ENCODE measurements at regions not wholly inside any gene's neighbourhood (a gene's known extent, or its start where the extent isn't known, plus 50 kb on each side); places are given as distances from the start of the nearest gene placed in this dataset.

- H3K9me3 ChIP-seq (ENCODE audit: insufficient read depth, low read length): no peaks in the 10 kb centered on the region
- H4K20me1 ChIP-seq (ENCODE audit: low read depth, low read length): no peaks in the 10 kb centered on the region
- H3K4me2 ChIP-seq (ENCODE audit: low read depth, low read length, poor library complexity, severe bottlenecking): no peak overlapping the region
- no peak overlapping the region for H3K4me3 ChIP-seq (ENCODE audit: insufficient read depth, low read length, poor library complexity, severe bottlenecking)
- H3K9me2 ChIP-seq (replicated peaks; ENCODE audit: insufficient read depth, low read length): no peaks in the 10 kb centered on the region
- H3K36me3 ChIP-seq (ENCODE audit: low read length): no peaks in the 10 kb centered on the region
- H3F3A ChIP-seq (ENCODE audit: insufficient read depth): no peaks in the 10 kb centered on the region
- no peaks in the 10 kb centered on the region for H3K79me2 ChIP-seq (ENCODE audit: insufficient read depth, low read length)
- H3K27me3 ChIP-seq (ENCODE audit: low read length): no peaks in the 10 kb centered on the region
- TF ChIP-seq CTCF (IDR thresholded peaks at IDR 0.05; ENCODE audit: insufficient read depth, low read length, poor library complexity, severe bottlenecking) (no peak), EZH2phosphoT487 (conservative IDR thresholded peaks at IDR 0.05; ENCODE audit: low read length) (no peak)
- no peak overlapping the region for H2AFZ ChIP-seq (ENCODE audit: low read depth, low read length, severe bottlenecking)
- no peak overlapping the region for H3K9ac ChIP-seq (ENCODE audit: low read length)
- H3K27ac ChIP-seq (ENCODE audit: low read depth, low read length): no peak overlapping the region
Measured at GRCh38 chr4:19707876-19708275, 543.8 kb upstream of the SLIT2 start.

GRCh38 chr4:19703391-19703790 is 548.3 kb upstream of the SLIT2 start:
- Histone ChIP-seq H4K20me1 (ENCODE audit: low read depth, low read length) (no peaks in the 10 kb centered on the region), H3K9me2 (replicated peaks; ENCODE audit: insufficient read depth, low read length) (no peaks in the 10 kb centered on the region), H3F3A (ENCODE audit: insufficient read depth) (no peaks in the 10 kb centered on the region), H3K4me2 (ENCODE audit: low read depth, low read length, poor library complexity, severe bottlenecking) (no peak overlapping the region), H3K9ac (ENCODE audit: low read length) (no peak overlapping the region), H3K9me3 (ENCODE audit: insufficient read depth, low read length) (no peaks in the 10 kb centered on the region), H3K36me3 (ENCODE audit: low read length) (no peaks in the 10 kb centered on the region), H3K27ac (ENCODE audit: low read depth, low read length) (no peak overlapping the region), H3K4me3 (ENCODE audit: insufficient read depth, low read length, poor library complexity, severe bottlenecking) (no peak overlapping the region), H3K27me3 (ENCODE audit: low read length) (no peaks in the 10 kb centered on the region), H2AFZ (ENCODE audit: low read depth, low read length, severe bottlenecking) (no peak overlapping the region), H3K79me2 (ENCODE audit: insufficient read depth, low read length) (no peaks in the 10 kb centered on the region)
- TF ChIP-seq CTCF (IDR thresholded peaks at IDR 0.05; ENCODE audit: insufficient read depth, low read length, poor library complexity, severe bottlenecking) (no peak), EZH2phosphoT487 (conservative IDR thresholded peaks at IDR 0.05; ENCODE audit: low read length) (no peak)

- Histone ChIP-seq H4K20me1 (ENCODE audit: low read depth, low read length) (no peaks in the 10 kb centered on the region), H3K9ac (ENCODE audit: low read length) (no peak overlapping the region), H3K4me3 (ENCODE audit: insufficient read depth, low read length, poor library complexity, severe bottlenecking) (no peak overlapping the region), H3K79me2 (ENCODE audit: insufficient read depth, low read length) (no peaks in the 10 kb centered on the region), H3F3A (ENCODE audit: insufficient read depth) (no peaks in the 10 kb centered on the region), H2AFZ (ENCODE audit: low read depth, low read length, severe bottlenecking) (no peak overlapping the region), H3K27ac (ENCODE audit: low read depth, low read length) (no peak overlapping the region), H3K36me3 (ENCODE audit: low read length) (no peaks in the 10 kb centered on the region), H3K27me3 (ENCODE audit: low read length) (no peaks in the 10 kb centered on the region), H3K4me2 (ENCODE audit: low read depth, low read length, poor library complexity, severe bottlenecking) (no peak overlapping the region), H3K9me3 (ENCODE audit: insufficient read depth, low read length) (no peaks in the 10 kb centered on the region), H3K9me2 (replicated peaks; ENCODE audit: insufficient read depth, low read length) (no peaks in the 10 kb centered on the region)
- TF ChIP-seq CTCF (IDR thresholded peaks at IDR 0.05; ENCODE audit: insufficient read depth, low read length, poor library complexity, severe bottlenecking): no peak
- no peak for TF ChIP-seq EZH2phosphoT487 (conservative IDR thresholded peaks at IDR 0.05; ENCODE audit: low read length)
Measured at GRCh38 chr4:19700992-19701391, 550.7 kb upstream of the SLIT2 start.

- H3K36me3 ChIP-seq (ENCODE audit: low read length): no peaks in the 10 kb centered on the region
- H3K9ac ChIP-seq (ENCODE audit: low read length): no peak overlapping the region
- no peak for TF ChIP-seq EZH2phosphoT487 (conservative IDR thresholded peaks at IDR 0.05; ENCODE audit: low read length)
- no peak for TF ChIP-seq CTCF (IDR thresholded peaks at IDR 0.05; ENCODE audit: insufficient read depth, low read length, poor library complexity, severe bottlenecking)
- H3K9me2 ChIP-seq (replicated peaks; ENCODE audit: insufficient read depth, low read length): no peaks in the 10 kb centered on the region
- H3F3A ChIP-seq (ENCODE audit: insufficient read depth): no peaks in the 10 kb centered on the region
- no peak overlapping the region for H3K4me2 ChIP-seq (ENCODE audit: low read depth, low read length, poor library complexity, severe bottlenecking)
- no peak overlapping the region for H3K27ac ChIP-seq (ENCODE audit: low read depth, low read length)
- no peak overlapping the region for H2AFZ ChIP-seq (ENCODE audit: low read depth, low read length, severe bottlenecking)
- no peaks in the 10 kb centered on the region for H3K27me3 ChIP-seq (ENCODE audit: low read length)
- no peak overlapping the region for H3K4me3 ChIP-seq (ENCODE audit: insufficient read depth, low read length, poor library complexity, severe bottlenecking)
- H3K79me2 ChIP-seq (ENCODE audit: insufficient read depth, low read length): no peaks in the 10 kb centered on the region
- no peaks in the 10 kb centered on the region for H3K9me3 ChIP-seq (ENCODE audit: insufficient read depth, low read length)
- H4K20me1 ChIP-seq (ENCODE audit: low read depth, low read length): no peaks in the 10 kb centered on the region
Measured at GRCh38 chr4:19698961-19699360, 552.7 kb upstream of the SLIT2 start.

All from SU-DHL-6 (cell line).